HL-60 (cell line): ENCODE measurements at regions not wholly inside any gene's neighbourhood (a gene's known extent, or its start where the extent isn't known, plus 50 kb on each side); places are given as distances from the start of the nearest gene placed in this dataset.

Experiments
- DNase-seq, 2 experiments: peaks; one replicate each; pipeline ENCODE4 v3.0.0-alpha.2; 2010 to 2020; ENCODE audit warnings: low read depth in 1 of 2, low spot score in 1 of 2
- H3K27ac ChIP-seq: fragments of 250-450 bp; sonication (Bioruptor Pico); replicated peaks from 2 replicates; pipeline ENCODE4 v1.5.1; 2020; ENCODE audit warnings: mild to moderate bottlenecking, moderate library complexity
- H3K27me3 ChIP-seq: fragments of 250-450 bp; sonication (Bioruptor Pico); 2 replicates; pipeline ENCODE4 v1.5.1; 2021; ENCODE audit warnings: mild to moderate bottlenecking, moderate library complexity; ENCODE audit not compliant: insufficient read depth, poor library complexity, severe bottlenecking
- H3K4me3 ChIP-seq: replicated peaks from 2 replicates; pipeline ENCODE4 v1.5.1; 2011; ENCODE audit warnings: mild to moderate bottlenecking, control low read depth, low read length; ENCODE audit not compliant: insufficient read depth
- CTCF ChIP-seq: IDR thresholded peaks from one replicate; pipeline ENCODE4 v1.5.1; 2011; ENCODE audit warnings: low read length, control low read depth, inconsistent platforms; ENCODE audit not compliant: insufficient read depth
- GABPA ChIP-seq: IDR thresholded peaks from 2 replicates; pipeline ENCODE4 v1.6.1; 2012; ENCODE audit warnings: low read depth
- POLR2AphosphoS5 ChIP-seq: IDR thresholded peaks from 2 replicates; pipeline ENCODE4 v1.6.1; 2012; ENCODE audit warnings: low read depth
- SPI1 ChIP-seq: IDR thresholded peaks from 2 replicates; pipeline ENCODE4 v1.6.1; 2012; ENCODE audit warnings: low read depth, mild to moderate bottlenecking, borderline replicate concordance
- TF ChIP-seq, protein P1 (sequence below): IDR thresholded peaks from 2 replicates; pipeline ENCODE4 v1.6.1; 2012; ENCODE audit warnings: low read depth; ENCODE audit not compliant: insufficient replicate concordance

- TF ChIP-seq POLR2AphosphoS5 = peak; percentile 71
- TF ChIP-seq GABPA = no peak
- peak overlapping the region; percentile 69 for H3K27ac ChIP-seq
- peak; percentile 0 to 69 for DNase-seq
Measured at GRCh38 chr9:7879551-7880245, 80.1 kb upstream of the DMAC1 start.

DNA sequence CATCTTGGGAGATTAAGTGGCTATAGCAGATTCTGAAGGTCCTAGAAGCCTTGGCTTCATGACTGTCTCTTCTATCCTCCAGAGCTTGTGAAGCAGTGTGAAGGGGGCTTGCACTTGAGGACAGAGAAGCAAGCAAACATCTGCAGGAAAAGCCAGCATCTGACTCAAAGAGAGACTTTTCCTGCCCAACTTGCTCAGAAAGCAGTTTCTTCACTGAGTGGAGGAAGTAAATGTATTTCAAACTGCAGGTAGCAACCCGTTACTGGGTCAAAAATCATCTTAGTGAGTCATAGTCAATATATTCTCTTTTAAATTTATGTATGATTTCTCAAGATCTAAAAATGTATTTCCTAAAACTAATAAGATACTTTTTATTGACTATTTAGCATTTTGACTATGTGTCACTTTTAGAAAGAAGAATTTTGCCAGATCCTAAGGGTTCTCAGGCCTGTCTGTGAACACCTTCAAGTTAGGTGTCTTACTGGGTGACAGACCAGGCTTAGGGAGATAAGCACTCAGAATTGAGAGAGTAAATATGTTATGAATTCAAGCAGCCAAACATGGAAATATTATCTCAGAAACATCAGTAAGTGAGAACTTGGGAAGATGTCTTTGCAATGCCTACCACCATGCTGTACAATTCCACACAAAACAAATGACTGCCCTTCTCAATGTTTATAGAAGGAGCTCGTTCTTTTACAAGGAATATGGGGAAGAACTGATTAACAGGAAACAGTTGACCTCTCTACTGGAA lies 72.6 kb upstream of the DMAC1 start:
- no peak for DNase-seq
- TF ChIP-seq POLR2AphosphoS5 = no peak
- H3K27ac ChIP-seq = no peak overlapping the region
- no peaks in the 10 kb centered on the region for H3K27me3 ChIP-seq
- no peak overlapping the region for H3K4me3 ChIP-seq

More at GRCh38 chr9:7879551-7880245, 80.1 kb upstream of the DMAC1 start:
- H3K4me3 ChIP-seq = no peak overlapping the region
- H3K27me3 ChIP-seq = no peaks in the 10 kb centered on the region

GRCh38 chr9:7869340-7869739 lies 69.8 kb upstream of the DMAC1 start:
- TF ChIP-seq CTCF = no peak
- TF ChIP-seq POLR2AphosphoS5 = no peak
- no peak for DNase-seq

DNA sequence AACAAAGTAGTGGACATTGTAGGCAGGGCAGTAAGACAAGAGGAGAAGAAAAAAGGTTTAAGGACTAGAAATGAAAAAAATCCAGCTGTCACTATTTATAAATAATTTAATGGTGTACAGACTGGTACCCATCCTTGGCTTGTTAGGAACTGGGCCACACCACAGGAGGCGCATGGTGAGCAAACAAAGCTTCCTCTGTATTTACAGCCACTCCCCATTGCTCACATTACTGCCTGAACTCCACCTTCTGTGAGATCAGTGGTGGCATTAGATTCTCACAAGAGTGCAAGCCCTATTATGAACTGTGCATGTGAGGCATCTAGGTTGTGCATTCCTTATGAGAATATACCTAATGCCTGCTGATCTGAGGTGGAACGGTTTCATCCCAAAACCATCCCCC lies 62.6 kb upstream of the DMAC1 start:
- Histone ChIP-seq H3K27ac (no peak overlapping the region), H3K4me3 (no peak overlapping the region), H3K27me3 (no peaks in the 10 kb centered on the region)
- TF ChIP-seq CTCF (no peak), GABPA (no peak), POLR2AphosphoS5 (no peak), SPI1 (no peak)
- TF ChIP-seq, protein P1, sequence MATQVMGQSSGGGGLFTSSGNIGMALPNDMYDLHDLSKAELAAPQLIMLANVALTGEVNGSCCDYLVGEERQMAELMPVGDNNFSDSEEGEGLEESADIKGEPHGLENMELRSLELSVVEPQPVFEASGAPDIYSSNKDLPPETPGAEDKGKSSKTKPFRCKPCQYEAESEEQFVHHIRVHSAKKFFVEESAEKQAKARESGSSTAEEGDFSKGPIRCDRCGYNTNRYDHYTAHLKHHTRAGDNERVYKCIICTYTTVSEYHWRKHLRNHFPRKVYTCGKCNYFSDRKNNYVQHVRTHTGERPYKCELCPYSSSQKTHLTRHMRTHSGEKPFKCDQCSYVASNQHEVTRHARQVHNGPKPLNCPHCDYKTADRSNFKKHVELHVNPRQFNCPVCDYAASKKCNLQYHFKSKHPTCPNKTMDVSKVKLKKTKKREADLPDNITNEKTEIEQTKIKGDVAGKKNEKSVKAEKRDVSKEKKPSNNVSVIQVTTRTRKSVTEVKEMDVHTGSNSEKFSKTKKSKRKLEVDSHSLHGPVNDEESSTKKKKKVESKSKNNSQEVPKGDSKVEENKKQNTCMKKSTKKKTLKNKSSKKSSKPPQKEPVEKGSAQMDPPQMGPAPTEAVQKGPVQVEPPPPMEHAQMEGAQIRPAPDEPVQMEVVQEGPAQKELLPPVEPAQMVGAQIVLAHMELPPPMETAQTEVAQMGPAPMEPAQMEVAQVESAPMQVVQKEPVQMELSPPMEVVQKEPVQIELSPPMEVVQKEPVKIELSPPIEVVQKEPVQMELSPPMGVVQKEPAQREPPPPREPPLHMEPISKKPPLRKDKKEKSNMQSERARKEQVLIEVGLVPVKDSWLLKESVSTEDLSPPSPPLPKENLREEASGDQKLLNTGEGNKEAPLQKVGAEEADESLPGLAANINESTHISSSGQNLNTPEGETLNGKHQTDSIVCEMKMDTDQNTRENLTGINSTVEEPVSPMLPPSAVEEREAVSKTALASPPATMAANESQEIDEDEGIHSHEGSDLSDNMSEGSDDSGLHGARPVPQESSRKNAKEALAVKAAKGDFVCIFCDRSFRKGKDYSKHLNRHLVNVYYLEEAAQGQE = no peak
- DNase-seq = no peak

More at GRCh38 chr9:7869340-7869739, 69.8 kb upstream of the DMAC1 start:
- no peaks in the 10 kb centered on the region for H3K27me3 ChIP-seq
- H3K27ac ChIP-seq = no peak overlapping the region
- no peak overlapping the region for H3K4me3 ChIP-seq

DNA sequence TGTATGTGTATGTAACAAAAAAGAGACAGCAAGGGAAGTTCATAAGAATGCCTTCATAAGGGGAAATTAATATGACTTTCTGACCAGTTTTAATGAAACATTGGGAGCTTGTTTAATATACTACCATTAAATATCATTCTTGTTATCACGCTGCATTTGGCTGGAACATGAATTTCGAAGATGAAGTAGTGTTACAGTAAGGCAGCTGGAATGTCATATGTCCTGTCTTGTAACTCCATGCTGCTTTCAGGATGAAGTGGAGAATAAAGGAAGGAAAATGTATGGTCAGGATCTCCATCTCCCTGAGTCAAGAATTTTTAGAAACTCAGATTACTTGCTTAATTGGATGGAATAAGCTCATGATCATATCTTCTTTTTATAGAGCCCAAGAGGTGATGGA lies 61.5 kb upstream of the DMAC1 start:
- no peak overlapping the region for H3K4me3 ChIP-seq
- no peak for DNase-seq
- TF ChIP-seq POLR2AphosphoS5 (no peak), GABPA (no peak), CTCF (no peak), SPI1 (no peak)
- TF ChIP-seq, protein P1 = no peak
- no peak overlapping the region for H3K27ac ChIP-seq
- H3K27me3 ChIP-seq = no peaks in the 10 kb centered on the region
